Body of pancreas (tissue), 4 donors: ENCODE measurements at regions not wholly inside any gene's neighbourhood (a gene's known extent, or its start where the extent isn't known, plus 50 kb on each side); places are given as distances from the start of the nearest gene placed in this dataset.

Source experiments
- POLR2A ChIP-seq, 3 donors: fragments of 450-650 bp; IDR thresholded peaks; one replicate each; pipeline ENCODE4 v1.6.1; 2016; ENCODE audit warnings: antibody characterized with exemption in 3 of 3, mild to moderate bottlenecking in 2 of 3
- TF ChIP-seq, protein P1 (sequence below), 7 experiments: fragments of 450-650 bp in 4 of 7; fragments of 200-600 bp in 3 of 7; sonication (generic) in 3 of 7; IDR thresholded peaks; one replicate each; pipeline ENCODE4 v1.5.1; 2016 to 2019; ENCODE audit warnings: antibody characterized with exemption in 7 of 7

DNA sequence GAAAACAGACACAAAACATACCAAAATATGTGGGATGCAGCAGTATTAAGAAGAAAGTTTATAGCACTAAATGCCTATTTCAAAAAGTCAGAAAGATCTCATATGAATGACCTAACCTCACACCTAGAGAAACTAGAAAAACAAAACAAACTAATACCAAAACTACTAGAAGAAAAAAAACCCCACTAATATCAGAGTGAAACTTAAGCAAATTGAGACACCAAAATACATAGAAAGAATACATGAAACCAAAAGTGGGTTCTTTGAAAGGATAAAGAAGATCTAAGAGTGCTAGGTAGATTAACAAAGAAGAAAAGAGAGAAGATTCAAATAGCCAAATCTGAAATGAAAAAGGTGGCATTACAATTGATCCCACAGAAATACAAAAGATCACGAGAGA lies 494.1 kb downstream of the SH2D4B start:
- TF ChIP-seq, protein P1, sequence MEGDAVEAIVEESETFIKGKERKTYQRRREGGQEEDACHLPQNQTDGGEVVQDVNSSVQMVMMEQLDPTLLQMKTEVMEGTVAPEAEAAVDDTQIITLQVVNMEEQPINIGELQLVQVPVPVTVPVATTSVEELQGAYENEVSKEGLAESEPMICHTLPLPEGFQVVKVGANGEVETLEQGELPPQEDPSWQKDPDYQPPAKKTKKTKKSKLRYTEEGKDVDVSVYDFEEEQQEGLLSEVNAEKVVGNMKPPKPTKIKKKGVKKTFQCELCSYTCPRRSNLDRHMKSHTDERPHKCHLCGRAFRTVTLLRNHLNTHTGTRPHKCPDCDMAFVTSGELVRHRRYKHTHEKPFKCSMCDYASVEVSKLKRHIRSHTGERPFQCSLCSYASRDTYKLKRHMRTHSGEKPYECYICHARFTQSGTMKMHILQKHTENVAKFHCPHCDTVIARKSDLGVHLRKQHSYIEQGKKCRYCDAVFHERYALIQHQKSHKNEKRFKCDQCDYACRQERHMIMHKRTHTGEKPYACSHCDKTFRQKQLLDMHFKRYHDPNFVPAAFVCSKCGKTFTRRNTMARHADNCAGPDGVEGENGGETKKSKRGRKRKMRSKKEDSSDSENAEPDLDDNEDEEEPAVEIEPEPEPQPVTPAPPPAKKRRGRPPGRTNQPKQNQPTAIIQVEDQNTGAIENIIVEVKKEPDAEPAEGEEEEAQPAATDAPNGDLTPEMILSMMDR (IDR thresholded peaks at IDR 0.05), result no peak
- no peak for TF ChIP-seq POLR2A (IDR thresholded peaks at IDR 0.05)
